Smooth muscle cell (in vitro differentiated cells): ENCODE measurements at regions not wholly inside any gene's neighbourhood (a gene's known extent, or its start where the extent isn't known, plus 50 kb on each side); places are given as distances from the start of the nearest gene placed in this dataset.

ENCODE experiments used
- DNase-seq: peaks from one replicate; lab custom pipeline; 2025; ENCODE audit not compliant: unreplicated experiment; lab: John Stamatoyannopoulos, UW
- H2AFZ ChIP-seq: fragments of 200-600 bp; sonication (generic); 2 replicates; pipeline ENCODE4 v1.6.0; 2016; ENCODE audit warnings: antibody characterized with exemption, low read depth, mild to moderate bottlenecking
- H3F3A ChIP-seq: fragments of 200-600 bp; sonication (generic); 2 replicates; pipeline ENCODE4 v1.6.0; 2017; ENCODE audit warnings: antibody characterized with exemption, low read depth
- H3K27ac ChIP-seq: fragments of 200-600 bp; sonication (generic); 2 replicates; pipeline ENCODE4 v1.5.1; 2016; ENCODE audit warnings: low read depth, mild to moderate bottlenecking
- H3K27me3 ChIP-seq: fragments of 200-600 bp; sonication (generic); 2 replicates; pipeline ENCODE4 v1.6.1; 2016; ENCODE audit warnings: low read depth, mild to moderate bottlenecking
- H3K36me3 ChIP-seq: fragments of 200-600 bp; sonication (generic); 2 replicates; pipeline ENCODE4 v1.5.1; 2016; ENCODE audit warnings: low read depth
- H3K4me1 ChIP-seq: fragments of 200-600 bp; sonication (generic); 2 replicates; pipeline ENCODE4 v1.5.1; 2016; ENCODE audit warnings: low read depth
- H3K4me2 ChIP-seq: fragments of 200-600 bp; sonication (generic); 2 replicates; pipeline ENCODE4 v1.6.0; 2016; ENCODE audit warnings: mild to moderate bottlenecking
- H3K4me3 ChIP-seq: fragments of 200-600 bp; sonication (generic); 2 replicates; pipeline ENCODE4 v1.5.1; 2016; ENCODE audit warnings: mild to moderate bottlenecking
- H3K79me2 ChIP-seq: fragments of 200-600 bp; sonication (generic); 2 replicates; pipeline ENCODE4 v1.6.0; 2016; ENCODE audit warnings: low read depth, mild to moderate bottlenecking
- H3K9ac ChIP-seq: fragments of 200-600 bp; sonication (generic); 2 replicates; pipeline ENCODE4 v1.6.0; 2016; ENCODE audit warnings: low read depth
- H3K9me3 ChIP-seq: fragments of 200-600 bp; sonication (generic); replicated peaks from 2 replicates; pipeline ENCODE4 v1.5.1; 2016; ENCODE audit warnings: low read depth
- H4K20me1 ChIP-seq: fragments of 200-600 bp; sonication (generic); 2 replicates; pipeline ENCODE4 v1.6.0; 2016; ENCODE audit warnings: low read depth
- WGBS: methylation state at CpG from one replicate; pipeline ENCODE4 v1.1.7; 2016; ENCODE audit warnings: low lambda C conversion rate; 5-methylcytosine and 5-hydroxymethylcytosine counted together
- TF ChIP-seq, protein P1 (sequence below): fragments of 200-600 bp; sonication (generic); IDR thresholded peaks from 2 replicates; pipeline ENCODE4 v1.5.1; 2017; ENCODE audit warnings: borderline replicate concordance, mild to moderate bottlenecking, antibody characterized with exemption; ENCODE audit not compliant: insufficient read depth, poor library complexity, severe bottlenecking

DNA sequence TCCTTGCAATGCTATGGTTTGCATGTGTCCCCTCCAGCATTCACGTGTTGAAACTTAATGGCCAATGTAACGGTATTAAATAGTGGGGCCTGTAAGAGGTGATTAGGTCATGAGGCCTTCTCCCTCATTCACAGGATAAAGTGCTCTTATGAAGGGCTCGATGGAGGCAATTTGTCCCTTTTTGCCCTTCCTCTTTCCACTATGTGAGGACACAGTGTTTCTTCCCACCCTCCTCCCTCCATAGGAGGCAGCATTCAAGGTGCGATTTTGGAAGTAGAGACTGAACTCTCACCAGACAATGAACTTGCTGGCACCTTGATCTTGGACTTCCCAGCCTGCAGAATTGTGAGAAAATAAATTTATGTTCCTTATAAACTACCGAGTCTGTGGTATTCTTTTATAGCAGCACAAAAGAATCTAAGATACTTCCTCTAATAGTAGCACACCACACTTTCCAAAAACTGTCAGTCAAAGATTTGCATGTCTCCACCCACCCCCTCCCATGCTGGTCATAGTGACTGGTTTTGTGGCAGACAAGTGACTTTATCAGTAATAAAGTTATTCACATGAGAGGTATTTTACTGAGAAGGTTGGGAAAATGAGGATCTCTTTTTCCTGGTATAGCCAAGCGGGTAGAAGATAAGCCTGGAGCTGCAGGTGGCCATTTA is 113.5 kb upstream of the TTC29 start:
- H3K9ac ChIP-seq, result no peak overlapping the region
- no peaks in the 10 kb centered on the region for H3F3A ChIP-seq
- no peaks in the 10 kb centered on the region for H4K20me1 ChIP-seq
- H3K27me3 ChIP-seq, result no peaks in the 10 kb centered on the region
- H3K79me2 ChIP-seq, result no peaks in the 10 kb centered on the region
- 90% methylated on average over 6 of the region's 6 CpGs for WGBS
- peaks cover 31% of the 10 kb centered on the region for H3K4me1 ChIP-seq
- DNase-seq, result no peak
- H3K4me2 ChIP-seq, result no peak overlapping the region
- H3K36me3 ChIP-seq, result no peaks in the 10 kb centered on the region
- TF ChIP-seq, protein P1, sequence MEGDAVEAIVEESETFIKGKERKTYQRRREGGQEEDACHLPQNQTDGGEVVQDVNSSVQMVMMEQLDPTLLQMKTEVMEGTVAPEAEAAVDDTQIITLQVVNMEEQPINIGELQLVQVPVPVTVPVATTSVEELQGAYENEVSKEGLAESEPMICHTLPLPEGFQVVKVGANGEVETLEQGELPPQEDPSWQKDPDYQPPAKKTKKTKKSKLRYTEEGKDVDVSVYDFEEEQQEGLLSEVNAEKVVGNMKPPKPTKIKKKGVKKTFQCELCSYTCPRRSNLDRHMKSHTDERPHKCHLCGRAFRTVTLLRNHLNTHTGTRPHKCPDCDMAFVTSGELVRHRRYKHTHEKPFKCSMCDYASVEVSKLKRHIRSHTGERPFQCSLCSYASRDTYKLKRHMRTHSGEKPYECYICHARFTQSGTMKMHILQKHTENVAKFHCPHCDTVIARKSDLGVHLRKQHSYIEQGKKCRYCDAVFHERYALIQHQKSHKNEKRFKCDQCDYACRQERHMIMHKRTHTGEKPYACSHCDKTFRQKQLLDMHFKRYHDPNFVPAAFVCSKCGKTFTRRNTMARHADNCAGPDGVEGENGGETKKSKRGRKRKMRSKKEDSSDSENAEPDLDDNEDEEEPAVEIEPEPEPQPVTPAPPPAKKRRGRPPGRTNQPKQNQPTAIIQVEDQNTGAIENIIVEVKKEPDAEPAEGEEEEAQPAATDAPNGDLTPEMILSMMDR, result no peak
- H2AFZ ChIP-seq, result no peak overlapping the region
- H3K27ac ChIP-seq, result no peak overlapping the region
- no peak overlapping the region for H3K4me3 ChIP-seq
- H3K9me3 ChIP-seq, result no peaks in the 10 kb centered on the region

DNA sequence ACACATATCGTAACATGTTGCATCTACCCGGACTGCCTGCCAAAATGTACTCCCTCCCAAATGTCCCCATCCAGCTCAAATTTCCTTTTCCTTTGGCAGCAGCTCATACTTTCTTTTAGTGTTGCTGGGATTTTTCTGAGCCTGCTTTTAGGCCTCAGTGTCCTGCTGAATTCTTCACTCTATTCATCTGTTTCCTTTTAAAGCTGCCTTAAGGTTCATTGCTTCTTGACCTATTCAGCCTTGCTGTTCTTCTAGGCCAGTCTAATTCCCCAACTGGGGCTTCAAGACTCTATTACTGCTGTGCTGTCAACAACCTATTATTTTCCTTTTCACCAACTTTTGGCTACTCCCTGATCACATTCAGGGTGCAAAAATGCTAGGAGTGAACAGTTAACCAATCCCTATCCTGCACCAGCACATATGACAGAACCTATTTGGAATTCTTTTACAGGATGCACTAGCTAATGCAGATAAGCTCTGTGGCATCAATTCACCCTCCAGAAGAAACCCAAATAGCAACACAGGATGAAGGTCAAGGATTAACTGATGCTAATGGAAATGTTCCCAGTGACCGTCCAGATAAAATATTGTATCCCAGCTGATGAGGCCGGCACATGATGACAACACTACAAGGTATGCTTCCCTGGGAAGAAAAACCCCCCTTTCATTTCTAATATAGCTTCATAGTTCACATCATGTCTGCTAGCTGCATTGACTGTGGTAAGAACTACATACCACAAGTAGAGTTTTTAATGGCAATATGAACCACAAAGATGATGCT is 114.7 kb upstream of the TTC29 start:
- DNase-seq, result no peak
- Histone ChIP-seq H3K4me2 (no peak overlapping the region), H3K79me2 (no peaks in the 10 kb centered on the region)

DNA sequence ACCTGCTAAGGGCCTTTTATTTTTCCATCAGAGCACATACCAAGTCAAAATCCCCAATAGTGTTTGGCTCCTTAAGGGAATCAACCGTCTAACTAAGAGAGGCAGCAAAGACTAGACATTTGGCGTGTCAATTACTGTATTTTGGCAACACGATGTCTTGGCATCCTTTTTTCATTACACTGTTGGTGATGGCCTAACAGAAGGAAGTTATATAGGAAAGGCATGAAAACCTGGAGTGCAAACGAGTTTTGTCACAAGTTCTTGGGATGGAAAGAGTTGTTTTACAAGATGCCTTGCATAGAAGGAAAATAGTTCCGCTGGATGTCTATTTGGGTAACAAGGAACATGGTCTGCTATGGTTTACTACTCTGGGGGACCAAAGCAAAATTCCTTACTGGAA is 119.2 kb upstream of the TTC29 start:
- 79% methylated on average over 5 of the region's 5 CpGs for WGBS

More for the DNA sequence above, 114.7 kb upstream of the TTC29 start:
- no peak overlapping the region for H3K27ac ChIP-seq
- H3K27me3 ChIP-seq, result no peaks in the 10 kb centered on the region
- H3K4me1 ChIP-seq, result peaks cover 31% of the 10 kb centered on the region
- no peak overlapping the region for H2AFZ ChIP-seq
- no peaks in the 10 kb centered on the region for H3F3A ChIP-seq
- 64% methylated on average over 4 of the region's 4 CpGs for WGBS
- H3K9me3 ChIP-seq, result no peaks in the 10 kb centered on the region
- no peaks in the 10 kb centered on the region for H4K20me1 ChIP-seq
- no peaks in the 10 kb centered on the region for H3K36me3 ChIP-seq
- TF ChIP-seq, protein P1, result no peak
- H3K4me3 ChIP-seq, result no peak overlapping the region
- H3K9ac ChIP-seq, result no peak overlapping the region

More for the DNA sequence above, 119.2 kb upstream of the TTC29 start:
- H3K27me3 ChIP-seq, result no peaks in the 10 kb centered on the region
- no peaks in the 10 kb centered on the region for H3K9me3 ChIP-seq
- no peak overlapping the region for H3K4me2 ChIP-seq
- TF ChIP-seq, protein P1, result no peak
- no peaks in the 10 kb centered on the region for H4K20me1 ChIP-seq
- no peak for DNase-seq
- H3K4me1 ChIP-seq, result peaks cover 16% of the 10 kb centered on the region
- H3K9ac ChIP-seq, result no peak overlapping the region
- no peak overlapping the region for H3K4me3 ChIP-seq
- H3F3A ChIP-seq, result no peaks in the 10 kb centered on the region
- H3K36me3 ChIP-seq, result no peaks in the 10 kb centered on the region
- no peak overlapping the region for H3K27ac ChIP-seq
- H2AFZ ChIP-seq, result no peak overlapping the region
- no peaks in the 10 kb centered on the region for H3K79me2 ChIP-seq
